ENCODE measurements at regions not wholly inside any gene's neighbourhood (a gene's known extent, or its start where the extent isn't known, plus 50 kb on each side); places are given as distances from the start of the nearest gene placed in this dataset.
"Not testable (repeated sequence)": the region's sequence is repeated elsewhere in the genome, so short reads cannot be mapped to it uniquely, and the experiment has no call there.

DNA sequence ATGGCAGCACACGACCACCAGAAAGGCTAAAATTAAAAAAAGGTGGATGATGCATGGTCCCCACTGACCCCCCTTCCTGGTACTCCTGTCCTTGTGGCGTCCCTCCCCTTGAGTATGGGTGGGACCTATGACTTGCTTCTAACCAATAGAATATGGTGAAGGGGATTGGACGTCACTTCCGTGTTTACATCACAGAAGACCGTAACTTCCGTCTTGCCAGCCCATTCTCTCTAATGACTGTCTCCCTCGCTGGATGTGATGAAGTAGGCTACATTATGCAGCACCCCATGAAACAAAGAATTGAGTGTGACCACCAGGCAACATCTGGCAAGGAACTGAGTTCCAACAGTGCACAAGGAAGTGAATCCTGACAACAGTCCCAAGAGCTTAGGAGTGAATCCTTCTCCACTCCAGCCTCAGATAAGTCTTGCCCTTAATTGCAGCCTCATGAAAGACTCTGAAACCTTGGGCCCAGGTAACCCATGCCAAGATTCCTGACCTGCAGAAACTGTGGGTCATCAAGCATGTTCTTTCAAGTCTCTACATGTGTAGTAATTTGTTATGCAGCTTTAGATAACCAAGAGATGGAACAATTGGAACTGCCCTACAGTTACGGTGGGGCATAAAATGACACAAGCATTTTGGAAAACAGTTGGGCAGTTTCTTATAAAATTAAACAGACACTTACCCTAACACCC is 80.1 kb upstream of the NPAS2 start:
- peak; percentile 88 for FAIRE-seq
- no peak for DNase-seq (ENCODE audit: low spot score)

DNA sequence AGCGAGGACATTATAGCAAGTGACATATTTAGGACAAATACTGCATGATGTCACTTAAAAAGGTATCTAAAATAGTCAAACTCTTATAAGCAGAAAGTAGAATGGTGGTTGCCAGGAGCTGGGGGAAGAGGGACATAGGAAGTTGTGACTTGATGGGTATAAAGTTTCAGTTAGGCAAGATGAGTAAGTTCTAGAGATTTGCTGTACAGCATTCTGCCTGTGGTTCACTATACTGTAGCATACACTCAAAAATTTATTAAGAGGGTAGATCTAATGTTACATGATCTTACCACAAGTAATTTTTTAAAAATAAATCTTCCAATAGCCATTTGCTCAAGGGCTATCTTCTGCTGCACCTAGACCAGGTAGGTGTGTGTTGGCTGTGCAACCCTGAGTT is 78.1 kb upstream of the NPAS2 start:
- FAIRE-seq (no peak), DNase-seq (ENCODE audit: low spot score) (no peak)

DNA sequence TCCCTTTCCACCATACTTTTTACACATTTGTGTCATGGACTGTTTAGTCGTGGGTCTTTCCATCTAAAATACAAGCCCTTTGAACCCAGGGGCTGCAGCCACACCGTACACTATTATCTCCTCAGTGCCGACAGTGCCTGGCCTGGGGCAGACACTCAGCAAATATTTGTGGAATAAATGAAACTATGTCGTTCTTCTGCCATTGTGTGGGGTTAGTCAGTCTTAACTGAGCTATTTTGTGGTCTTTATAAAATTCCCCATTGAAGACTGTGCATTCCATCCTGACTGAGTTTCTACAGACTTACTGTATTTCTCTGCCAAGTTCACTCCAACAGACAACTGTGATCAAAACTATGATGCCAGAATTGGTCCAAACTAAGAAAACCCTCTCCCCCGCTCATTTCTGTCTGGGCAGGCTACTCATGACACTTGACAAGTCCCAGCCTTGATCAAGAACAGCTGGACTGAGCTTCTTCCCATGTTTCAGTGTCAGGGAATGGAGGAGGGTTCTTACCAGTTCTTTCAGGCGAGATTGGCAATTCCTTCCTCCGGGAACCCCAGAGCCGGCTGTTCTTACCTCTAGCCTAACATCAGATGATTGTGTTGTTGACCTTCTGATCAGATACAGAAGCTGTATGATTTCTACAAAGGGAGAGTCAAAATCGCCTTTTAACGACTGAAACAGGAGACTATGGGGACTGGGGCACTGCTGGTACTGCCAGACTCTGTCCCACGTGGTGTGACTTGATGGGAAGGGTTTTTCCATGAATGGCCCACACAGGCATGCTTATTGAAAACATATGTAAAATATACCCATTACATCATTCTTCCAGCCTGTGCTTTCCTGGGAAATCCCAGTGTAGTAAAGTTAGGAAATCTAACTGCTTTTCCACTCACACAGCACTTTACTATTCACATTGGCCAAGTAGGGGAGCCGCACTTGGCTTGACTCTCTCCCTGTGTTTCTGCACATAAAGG is 77.4 kb upstream of the NPAS2 start:
- DNase-seq (ENCODE audit: low spot score) (peak; percentile 65), FAIRE-seq (peak; percentile 94)

DNA sequence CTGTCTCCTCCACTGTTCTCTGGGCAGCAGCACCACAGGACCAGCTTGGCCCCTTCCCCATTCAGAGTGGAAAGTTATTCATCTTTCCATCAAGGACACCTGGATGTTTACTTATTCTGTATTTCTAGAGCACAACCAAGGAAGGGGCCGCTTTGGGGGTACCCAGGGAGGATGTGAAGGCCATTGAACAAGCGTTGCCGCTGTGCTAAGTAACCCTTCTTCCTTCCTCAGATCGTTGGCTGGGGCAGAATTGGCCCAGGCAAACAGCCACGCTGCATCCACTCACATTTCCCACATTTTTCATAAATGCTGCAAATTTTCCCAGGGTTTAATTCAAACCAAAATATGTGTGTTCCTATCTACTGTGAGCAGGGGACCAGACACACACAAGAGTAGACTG is 76.2 kb upstream of the NPAS2 start:
- FAIRE-seq (peak; percentile 58), DNase-seq (ENCODE audit: low spot score) (no peak)

DNA sequence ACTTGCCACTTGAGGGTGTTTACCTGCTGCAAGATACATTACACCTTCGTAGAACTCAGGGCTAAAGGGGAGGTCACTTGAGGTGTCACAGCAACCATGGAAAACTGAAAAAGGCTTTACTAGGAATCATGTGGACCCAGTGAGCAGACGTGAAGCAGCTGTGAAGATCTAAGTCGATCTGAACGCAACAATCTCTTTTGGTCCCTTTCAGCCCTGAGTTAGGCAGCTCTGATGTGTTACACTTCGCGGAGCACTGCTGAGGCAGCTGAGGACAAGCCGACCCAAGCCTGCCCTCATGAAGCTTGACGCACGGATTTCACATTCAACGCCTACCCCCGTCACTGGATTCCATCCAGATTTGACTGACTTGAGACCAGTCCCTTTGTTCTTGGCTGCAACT is 75.8 kb upstream of the NPAS2 start:
- FAIRE-seq (peak; percentile 59), DNase-seq (ENCODE audit: low spot score) (no peak)

DNA sequence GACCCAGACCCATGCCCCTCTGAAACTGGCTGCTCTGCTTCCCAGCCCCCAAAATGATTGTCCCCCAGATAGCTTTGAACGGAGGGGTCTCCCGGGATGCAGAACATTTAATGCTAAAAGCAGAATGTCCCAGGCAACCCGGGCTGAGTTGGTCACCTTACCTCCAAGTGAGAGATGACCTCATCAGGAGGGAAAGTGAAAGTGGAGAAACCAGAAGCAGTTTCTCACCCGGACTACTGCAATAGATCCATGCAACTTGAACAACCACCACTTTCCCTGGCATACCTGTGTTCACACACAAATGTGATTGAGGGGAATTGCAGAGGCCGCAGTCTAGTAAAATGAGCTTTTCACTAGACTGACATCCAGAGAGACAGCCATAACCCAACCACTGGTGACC is 75.3 kb upstream of the NPAS2 start:
- DNase-seq (ENCODE audit: low spot score) (no peak), FAIRE-seq (peak; percentile 48)

DNA sequence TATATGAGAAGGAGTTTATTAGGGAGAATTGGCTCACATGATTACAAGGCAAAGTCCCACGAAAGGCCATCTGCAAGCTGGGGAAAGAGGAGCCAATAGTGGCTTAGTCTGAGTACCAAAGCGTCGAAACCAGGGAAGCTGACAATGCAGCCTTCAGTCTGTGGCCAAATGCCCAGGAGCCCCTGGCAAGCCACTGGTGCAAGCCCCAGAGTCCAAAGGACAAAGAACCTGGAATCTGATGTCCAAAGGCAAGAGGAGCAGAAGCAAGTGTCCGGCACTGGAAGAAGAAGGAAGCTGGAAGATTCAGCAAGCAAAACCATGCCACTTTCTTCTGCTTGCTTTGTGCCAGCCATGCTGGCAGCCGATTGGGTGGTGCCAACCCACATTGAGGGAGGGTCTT is 74.3 kb upstream of the NPAS2 start:
- FAIRE-seq: no peak
- DNase-seq (ENCODE audit: low spot score): no peak

DNA sequence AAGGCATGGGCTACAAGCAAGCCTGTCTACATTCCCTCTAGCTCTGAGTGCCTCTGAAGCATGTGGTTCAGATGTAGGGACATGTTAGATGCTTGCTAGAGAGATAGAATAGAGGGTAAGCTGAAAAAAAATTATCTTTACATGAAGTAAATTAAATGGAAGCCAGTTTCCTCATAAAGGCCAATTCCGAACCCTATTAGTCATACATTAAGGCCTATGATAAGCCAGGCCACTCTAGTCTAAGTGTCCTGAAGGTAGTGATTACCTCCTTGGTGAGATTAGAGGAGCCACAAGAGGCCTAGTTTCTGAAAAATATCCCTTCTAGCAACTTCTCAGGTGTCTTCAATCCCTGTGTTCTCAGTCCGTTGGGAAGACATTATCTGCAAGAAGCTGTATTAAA is 72.4 kb upstream of the NPAS2 start:
- FAIRE-seq: no peak
- DNase-seq (ENCODE audit: low spot score): no peak

DNA sequence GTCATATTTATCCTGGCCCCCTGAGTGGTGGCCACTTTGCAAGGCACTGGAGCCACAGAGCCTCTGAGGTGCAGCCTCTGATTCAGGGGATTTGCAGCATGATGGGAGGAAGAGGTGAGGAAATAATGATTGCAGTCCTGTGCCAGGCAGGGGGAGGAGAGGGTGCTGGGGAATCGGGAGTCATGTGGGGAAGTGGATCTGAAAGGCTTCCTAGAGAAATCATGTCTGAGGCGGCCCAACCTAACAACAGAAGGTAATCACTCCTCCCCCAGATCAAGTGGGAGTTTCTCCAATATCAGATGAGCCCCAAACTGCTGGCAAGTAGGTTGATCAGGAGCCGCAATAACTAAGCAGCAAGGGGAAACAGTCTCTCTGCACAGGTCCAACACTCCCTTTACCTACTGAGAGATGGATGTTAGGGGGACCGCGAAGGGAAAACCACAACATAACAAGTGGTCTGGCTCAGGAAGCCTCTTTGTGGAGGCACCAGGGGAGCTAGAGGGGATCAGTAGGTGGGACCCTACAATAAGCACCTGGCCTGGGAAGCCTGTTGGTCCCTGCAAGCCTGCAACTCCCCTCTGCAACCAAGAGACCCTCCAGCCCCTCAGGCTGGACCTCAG is 71.8 kb upstream of the NPAS2 start:
- DNase-seq (ENCODE audit: low spot score) (no peak), FAIRE-seq (no peak)

DNA sequence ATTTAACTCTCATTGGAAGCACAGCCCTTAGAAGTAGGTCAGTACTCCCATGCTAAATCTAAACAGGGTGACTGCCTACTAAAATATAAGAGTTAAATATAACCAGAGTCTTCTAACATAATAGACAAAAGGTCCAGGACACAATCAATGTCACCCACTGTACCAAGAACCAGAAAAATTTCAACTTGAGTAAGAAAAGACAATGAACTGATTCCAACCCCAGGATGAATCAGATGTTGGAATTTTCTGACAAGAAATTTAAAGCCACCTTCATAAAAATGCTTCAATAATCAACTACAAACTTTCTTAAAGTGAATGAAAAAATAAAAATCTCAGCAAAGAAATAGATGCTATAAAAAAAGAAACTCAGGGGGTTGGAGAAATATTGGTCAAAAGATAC is 71.3 kb upstream of the NPAS2 start:
- DNase-seq (ENCODE audit: low spot score) (no peak), FAIRE-seq (no peak)

DNA sequence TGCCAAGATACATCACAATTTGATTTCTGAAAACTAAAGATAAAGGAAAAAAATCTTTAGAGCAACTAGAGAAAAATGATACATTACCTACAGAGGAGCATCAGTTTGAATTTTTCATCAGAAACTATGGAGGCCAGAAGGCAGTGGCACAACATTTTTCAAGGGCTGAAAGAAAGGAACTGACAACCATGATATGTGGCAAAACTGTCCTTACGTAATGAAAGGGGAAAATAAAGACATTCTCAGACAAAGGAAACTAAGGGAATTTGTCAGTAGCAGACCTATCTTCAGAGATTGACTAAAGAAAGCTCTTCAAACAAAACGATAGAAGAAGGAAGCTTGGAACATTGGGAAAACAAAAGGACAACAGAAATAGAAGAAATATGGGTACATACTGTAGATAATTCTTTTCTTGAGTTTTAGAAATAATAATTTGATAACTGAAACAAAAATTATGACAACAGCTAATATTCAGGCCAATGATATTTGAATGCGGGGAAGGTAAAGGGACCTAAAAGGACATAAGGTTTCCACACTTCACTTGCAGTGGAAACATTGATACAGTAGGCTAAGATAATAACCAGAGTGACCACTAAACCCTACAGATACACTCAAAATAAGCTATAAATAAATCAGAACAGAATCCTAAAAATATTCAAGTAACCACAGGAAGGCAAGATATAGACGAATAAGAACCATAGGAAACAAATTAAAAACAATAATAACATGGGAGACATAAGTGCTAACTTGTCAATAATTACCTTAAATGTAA is 70.0 kb upstream of the NPAS2 start:
- DNase-seq (ENCODE audit: low spot score) (no peak), FAIRE-seq (no peak)

DNA sequence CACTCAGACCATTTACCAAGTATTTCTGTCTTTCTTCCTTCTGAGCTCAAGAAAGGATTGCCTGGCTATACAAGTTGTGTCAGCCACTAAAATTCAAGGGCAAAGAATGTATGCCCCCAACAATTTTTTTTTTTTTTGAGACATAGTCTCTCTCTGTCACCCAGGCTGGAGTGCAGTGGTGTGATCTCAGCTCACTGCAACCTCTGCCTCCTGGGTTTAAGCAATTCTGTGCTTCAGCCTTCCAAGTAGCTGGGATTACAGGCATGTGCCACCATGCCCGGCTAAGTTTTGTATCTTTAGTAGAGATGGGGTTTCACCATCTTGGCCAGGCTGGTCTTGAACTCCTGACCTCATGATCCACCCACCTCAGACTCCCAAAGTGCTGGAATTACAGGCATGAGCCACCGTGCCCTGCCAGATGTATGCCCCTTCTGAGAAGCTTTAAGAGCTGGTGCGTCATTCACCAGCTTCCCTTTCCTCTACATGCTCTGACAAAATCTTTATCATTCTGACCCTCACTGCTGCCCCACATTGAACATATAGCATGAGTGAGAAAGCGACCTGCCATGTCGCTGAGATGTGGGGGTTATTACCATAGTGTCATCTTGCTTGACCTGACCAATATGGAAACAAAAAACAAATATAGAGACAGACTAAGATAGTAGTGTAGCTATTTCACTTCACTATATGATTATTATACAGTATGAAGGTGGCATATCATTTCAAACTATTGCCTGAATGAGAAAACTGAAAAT is 67.9 kb upstream of the NPAS2 start:
- DNase-seq (ENCODE audit: low spot score); FAIRE-seq: not testable (repeated sequence)

DNA sequence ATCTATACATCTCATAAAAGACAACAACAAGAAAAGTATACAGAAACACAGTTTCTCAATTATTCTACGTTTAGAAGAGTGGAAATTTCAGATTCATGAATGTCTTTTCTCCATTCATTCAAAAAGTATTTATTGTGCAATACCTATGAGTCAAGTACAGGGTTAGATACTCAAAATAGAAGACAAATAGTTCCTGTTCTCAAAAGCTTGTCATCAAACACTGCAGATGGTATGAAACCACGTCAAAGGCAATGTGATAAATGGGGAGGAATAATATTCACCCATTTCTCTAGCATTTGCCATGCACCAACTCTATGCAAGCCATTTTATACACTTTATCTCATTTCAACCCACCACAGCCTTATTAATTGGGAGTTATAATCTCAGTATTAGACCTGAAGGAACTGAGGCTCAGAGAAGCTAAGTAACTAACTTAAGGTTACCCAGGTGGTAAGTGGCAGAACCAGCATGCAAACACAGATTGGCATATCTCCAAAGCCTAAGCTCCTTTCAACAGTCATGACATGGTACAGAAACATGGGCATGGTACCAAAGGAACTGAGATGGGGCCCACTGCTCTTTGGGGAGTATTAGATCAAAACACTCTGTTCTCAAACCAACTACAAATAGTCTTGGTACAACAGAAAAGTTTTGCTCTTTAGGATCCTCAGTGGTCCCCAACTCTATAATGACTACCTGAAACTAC is 67.2 kb upstream of the NPAS2 start:
- no peak for FAIRE-seq
- peak; percentile 73 for DNase-seq (ENCODE audit: low spot score)

DNA sequence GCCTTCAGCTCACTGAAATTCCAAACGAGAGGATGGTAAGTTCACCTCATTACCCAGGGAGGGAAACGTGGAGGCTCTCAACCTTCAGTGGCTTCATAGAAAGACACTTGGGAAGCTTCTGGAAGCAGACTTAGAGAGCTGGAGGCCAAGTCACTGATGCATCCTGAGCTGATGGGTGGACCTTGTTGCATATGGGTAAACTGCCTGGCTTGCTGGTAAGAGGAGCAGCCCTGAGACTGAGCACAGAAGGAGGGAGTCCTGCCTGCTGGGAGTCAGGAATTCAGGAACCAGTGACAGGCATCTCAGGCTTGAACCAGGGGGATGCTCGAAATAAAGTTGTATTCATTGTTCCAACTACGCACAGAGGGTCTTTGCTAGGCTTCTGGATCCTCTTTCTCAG is 66.5 kb upstream of the NPAS2 start:
- no peak for FAIRE-seq
- DNase-seq (ENCODE audit: low spot score): no peak

DNA sequence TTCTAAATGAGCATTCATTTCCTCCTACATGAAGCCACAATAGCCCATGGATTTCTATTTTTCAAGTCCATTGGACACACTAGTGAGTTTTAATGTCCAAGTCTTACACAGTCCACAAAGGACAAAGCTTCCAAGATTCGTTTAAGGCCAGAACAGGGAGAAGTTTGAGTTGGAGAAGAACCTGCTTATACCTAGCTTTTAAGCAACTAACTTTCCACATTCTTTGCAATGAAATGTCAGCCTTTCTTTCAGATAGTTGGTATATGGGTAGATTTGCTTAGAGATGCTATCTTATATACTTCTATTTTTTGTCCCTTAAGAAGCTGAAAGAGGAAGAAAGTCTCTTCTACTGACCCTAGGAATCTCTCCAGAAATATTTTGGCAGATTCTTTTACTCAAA is 66.1 kb upstream of the NPAS2 start:
- no peak for DNase-seq (ENCODE audit: low spot score)
- FAIRE-seq: no peak

DNA sequence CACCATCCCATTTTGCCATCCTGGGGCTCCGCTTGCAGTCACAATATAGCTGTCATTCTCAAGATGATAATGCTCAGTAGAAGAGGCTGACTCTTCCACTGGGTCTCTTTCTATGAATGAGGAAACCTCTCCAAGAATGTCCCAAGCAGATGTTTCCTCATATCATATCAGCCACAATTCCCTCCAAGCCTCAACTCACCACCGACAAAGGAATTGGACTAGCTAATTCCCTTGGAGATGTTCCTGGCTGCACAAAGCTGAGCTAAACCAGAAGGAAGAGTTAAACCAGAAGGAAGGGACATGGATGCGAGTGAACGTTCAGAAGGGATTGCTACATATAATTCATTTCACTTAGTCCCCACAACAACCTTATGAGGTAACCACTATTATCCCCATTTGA is 65.0 kb upstream of the NPAS2 start:
- peak; percentile 40 for FAIRE-seq

DNA sequence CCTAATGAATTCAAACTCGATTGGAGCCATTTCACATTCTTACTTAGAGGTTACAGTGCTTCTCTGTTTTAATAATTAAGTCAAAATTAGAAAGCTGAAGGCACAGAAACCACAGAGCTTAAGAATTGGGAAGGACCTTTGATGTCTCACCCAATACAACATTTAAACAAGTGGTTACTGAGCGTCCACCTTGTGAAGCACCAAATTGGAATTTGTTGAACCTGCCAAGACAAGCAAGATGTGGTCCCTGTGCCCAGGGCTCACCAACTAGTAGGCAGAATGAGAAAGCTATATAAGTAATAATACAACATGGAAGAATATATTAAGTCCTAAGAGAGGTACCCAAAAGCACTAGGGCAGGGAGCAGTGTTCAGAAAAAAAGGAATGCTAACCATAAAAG is 64.5 kb upstream of the NPAS2 start:
- FAIRE-seq (no peak), DNase-seq (ENCODE audit: low spot score) (peak; percentile 65)

More for the DNA sequence above, 65.0 kb upstream of the NPAS2 start:
- DNase-seq (ENCODE audit: low spot score): no peak

DNA sequence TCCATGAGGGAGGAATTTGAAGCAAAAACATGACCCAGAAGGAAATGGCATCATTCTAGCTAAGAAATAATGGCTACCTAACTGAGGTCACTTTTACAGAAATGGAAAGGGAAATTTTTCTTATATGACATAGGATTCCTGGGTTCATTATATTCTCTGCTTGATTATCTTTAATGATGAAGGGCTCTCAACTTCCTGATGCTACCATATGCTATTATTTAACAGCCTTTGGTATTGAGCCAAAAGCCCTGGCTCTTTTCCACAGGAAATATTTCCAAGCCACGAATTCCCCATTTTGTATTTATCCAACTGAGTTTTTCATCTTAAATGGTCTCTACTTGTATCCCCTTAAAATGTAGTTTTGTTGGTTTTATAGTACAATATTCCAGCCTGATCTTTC is 63.2 kb upstream of the NPAS2 start:
- no peak for DNase-seq (ENCODE audit: low spot score)
- no peak for FAIRE-seq

DNA sequence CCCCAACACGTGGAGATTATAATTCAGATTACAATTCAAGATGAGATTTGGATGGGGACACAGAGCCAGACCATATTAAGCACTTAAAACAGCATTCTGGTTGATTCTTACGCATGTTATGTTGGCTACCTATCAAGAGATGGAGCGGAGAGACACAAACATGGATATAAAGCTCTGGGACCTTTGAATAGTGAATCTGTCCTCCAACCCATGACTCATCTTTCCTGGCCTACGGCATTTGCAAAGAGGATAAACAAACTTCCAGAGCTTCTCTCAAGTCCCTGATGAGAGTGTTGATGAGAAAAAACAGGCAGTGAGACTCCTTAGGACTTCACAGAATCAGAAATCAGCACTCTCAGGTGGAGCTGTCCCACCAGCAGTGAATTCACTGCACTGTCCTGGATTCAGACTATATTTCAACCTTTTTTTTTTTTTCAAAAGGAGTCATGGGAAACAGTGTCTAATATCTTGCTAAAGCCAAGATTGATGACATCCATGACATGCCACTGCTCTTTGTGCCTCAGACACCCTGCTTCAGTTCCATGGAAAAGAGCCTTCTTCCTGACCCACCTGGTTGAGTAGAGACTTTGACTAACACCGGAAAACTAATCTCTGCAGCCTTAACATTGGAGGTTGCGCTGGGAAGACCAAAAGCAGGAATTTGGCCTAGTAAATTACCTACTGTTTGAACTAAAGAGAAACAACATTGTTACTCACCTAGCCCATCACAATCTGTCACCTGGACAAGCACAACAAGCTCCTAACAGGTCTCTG is 62.1 kb upstream of the NPAS2 start:
- peak; percentile 71 for DNase-seq (ENCODE audit: low spot score)
- FAIRE-seq: no peak

All from urothelium cell line (cell line).